Renal cortex interstitium (tissue), 11 donors: ENCODE measurements at regions not wholly inside any gene's neighbourhood (a gene's known extent, or its start where the extent isn't known, plus 50 kb on each side); places are given as distances from the start of the nearest gene placed in this dataset.

ENCODE experiments used
- DNase-seq, 11 donors: peaks; one replicate each; pipeline ENCODE4 v3.0.0-alpha.2; 2013; ENCODE audit warnings: low read depth in 9 of 11, low spot score in 4 of 11; ENCODE audit errors: extremely low read depth in 1 of 11

GRCh38 chr18:75624869-75625268 is 197.4 kb upstream of the SMIM21 start:
- no peak for DNase-seq

GRCh38 chr18:75621818-75622217 is 194.3 kb upstream of the SMIM21 start:
- DNase-seq, result no peak

GRCh38 chr18:75618146-75618545 is 190.6 kb upstream of the SMIM21 start:
- DNase-seq, result no peak

- peak; percentile 2 to 47 (median 15) for DNase-seq
Measured at GRCh38 chr18:75612456-75612855, 185.0 kb upstream of the SMIM21 start.

- no peak for DNase-seq
Measured at GRCh38 chr18:75607701-75608100, 180.2 kb upstream of the SMIM21 start.

- no peak for DNase-seq
Measured at GRCh38 chr18:75592527-75592926, 165.0 kb upstream of the SMIM21 start.

GRCh38 chr18:75588412-75588811 is 160.9 kb upstream of the SMIM21 start:
- no peak for DNase-seq

GRCh38 chr18:75587131-75587530 is 159.6 kb upstream of the SMIM21 start:
- no peak for DNase-seq

- no peak for DNase-seq
Measured at GRCh38 chr18:75586130-75586889, 158.8 kb upstream of the SMIM21 start.

- no peak for DNase-seq
Measured at GRCh38 chr18:75582940-75583339, 155.4 kb upstream of the SMIM21 start.

- no peak for DNase-seq
Measured at GRCh38 chr18:75582406-75582821, 154.9 kb upstream of the SMIM21 start.

GRCh38 chr18:75581336-75582131 is 154.0 kb upstream of the SMIM21 start:
- DNase-seq, result no peak

GRCh38 chr18:75574187-75574586 is 146.7 kb upstream of the SMIM21 start:
- no peak for DNase-seq

- DNase-seq, result no peak
Measured at GRCh38 chr18:75563150-75563549, 135.6 kb upstream of the SMIM21 start.

- no peak for DNase-seq
Measured at GRCh38 chr18:75562216-75562615, 134.7 kb upstream of the SMIM21 start.

- no peak for DNase-seq
Measured at GRCh38 chr18:75558790-75559189, 131.3 kb upstream of the SMIM21 start.

- DNase-seq, result no peak
Measured at GRCh38 chr18:75556841-75557240, 129.3 kb upstream of the SMIM21 start.

GRCh38 chr18:75554644-75555185 is 127.2 kb upstream of the SMIM21 start:
- no peak for DNase-seq

GRCh38 chr18:75554176-75554575 is 126.7 kb upstream of the SMIM21 start:
- DNase-seq, result no peak

- DNase-seq, result no peak
Measured at GRCh38 chr18:75553021-75553420, 125.5 kb upstream of the SMIM21 start.
